HT1080 (cell line): ENCODE measurements at regions not wholly inside any gene's neighbourhood (a gene's known extent, or its start where the extent isn't known, plus 50 kb on each side); places are given as distances from the start of the nearest gene placed in this dataset.

Source experiments
- DNase-seq: peaks from one replicate; pipeline ENCODE4 v3.0.0-alpha.2; 2015; ENCODE audit warnings: low read depth

DNA sequence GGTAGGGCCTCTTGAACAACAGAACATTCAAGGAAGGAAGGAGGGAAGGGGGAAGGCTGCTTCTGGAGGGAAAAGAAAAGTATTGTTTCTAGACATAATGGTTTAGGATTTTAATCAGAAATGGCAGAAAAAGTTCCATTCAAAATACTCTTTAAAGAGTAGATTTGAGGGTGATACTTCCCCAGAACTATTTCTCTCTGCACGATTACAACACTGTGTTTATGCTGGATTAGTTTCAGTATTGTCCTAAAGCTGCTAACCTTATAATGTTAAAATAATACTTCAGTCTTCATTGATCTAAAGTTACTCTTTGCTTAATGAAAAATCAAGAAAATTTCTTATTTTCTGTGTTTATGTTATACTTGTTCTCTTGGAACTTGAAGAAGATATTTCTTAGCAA is 1026.3 kb upstream of the PABPC4L start:
- no peak for DNase-seq

DNA sequence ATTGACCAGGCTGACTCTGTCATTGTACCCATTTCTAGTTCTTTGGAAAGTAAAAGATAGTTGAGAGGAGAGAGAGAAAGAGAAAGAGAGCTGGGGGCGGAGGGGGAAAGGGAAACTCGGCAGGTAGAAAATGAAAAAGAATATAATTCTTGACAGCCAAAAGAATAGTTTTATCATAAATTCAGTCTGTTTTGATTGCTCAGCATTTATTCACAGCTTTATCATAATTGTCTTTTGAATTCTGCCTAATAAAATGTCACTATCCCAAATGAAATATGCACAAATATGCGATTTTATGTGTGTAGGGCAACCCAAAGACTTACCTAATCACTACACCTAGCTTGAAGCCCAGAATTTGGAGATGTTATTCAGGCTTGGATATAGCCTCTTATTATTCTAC is 1024.0 kb upstream of the PABPC4L start:
- DNase-seq = no peak

DNA sequence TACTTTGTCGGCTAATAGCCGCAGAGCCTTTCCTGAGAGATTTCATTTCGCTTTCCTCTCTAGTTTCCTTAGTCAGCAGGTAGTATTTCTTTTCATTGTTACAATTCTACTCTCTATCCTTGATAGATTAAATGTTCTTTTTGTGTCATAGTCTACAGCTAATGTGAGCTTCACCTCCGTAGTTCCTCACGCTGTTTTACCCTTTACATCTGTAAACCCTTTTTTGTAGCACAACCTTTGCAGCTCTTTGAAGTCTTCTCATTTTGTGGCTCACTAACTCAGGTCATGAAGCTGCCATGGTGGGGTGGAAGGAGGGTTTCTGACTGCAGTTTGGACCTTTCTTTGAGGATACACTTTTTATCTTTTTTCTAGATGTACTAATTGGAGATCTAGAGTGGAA is 1008.8 kb upstream of the PABPC4L start:
- no peak for DNase-seq

DNA sequence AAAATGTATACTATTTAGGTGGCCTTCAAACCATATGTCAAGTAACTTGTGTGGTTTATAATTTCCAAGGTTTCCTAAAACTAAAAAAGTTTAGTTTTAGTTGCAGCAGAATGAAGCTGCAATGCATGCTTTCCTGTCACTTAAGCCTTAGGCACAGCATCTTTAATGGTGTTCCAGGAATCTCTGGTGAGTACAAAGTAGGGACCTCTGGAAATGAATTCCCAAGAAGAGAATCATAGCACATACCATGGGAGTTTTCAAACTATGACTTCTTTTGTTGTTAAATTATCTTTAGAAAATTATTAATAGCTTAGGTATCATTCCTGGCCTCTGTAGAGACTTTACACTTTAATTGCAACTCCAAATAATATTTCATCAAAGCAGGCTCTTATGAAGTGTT is 1005.9 kb upstream of the PABPC4L start:
- no peak for DNase-seq

DNA sequence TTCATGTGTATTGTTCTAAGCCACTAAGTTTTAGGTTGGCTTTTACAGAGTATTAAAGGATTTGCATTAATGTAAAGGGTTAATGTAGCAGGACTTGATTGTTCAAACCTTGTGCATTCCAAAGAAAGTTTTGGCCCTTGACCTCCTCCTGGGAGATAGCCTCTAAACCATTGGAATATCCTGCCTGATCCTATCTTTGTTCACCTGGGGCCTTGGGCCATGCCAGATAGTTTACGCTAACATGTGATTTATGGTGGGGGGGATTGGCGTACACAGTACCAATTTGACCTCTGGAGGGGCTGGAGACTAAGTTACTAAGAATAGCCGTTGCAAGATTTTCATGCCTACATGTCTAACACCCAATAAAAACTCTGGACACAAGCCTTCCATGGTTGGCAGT is 1002.7 kb upstream of the PABPC4L start:
- no peak for DNase-seq

DNA sequence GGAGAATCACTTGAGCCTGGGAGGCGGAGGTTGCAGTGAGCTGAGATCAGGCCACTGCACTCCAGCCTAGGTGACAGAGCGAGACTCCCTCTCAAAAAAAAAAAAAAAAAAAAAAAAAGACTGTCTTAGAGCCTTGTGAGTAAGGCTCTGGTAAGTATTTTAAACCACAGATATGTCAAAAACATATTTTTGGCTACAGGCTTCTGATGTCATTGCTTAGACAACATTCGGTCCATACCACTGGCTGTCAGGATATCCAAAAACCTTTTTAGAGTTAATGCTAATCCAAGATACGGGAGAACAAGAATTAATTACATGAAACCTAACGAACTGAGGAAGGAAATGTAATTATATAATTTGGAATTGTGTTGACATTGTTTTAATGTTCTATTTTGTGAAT is 999.5 kb upstream of the PABPC4L start:
- no peak for DNase-seq

DNA sequence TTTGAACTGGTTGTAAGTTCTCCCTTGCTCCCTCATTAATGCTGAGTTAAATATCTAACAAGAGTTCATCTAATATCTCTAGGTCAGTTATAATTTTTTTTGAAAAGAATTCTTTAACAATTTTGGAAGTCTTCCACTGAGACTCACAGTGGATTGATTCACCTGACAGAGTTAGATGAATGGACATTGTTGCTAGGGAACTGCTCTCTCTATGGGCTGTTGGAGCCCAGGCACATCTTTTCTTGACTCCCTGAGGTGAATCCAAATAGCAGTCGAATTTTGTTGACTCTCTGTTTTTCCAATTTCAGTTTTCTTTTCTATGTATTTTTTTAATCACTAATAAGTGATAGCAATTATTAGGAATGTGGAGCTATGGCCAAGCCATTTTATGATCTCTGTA is 996.1 kb upstream of the PABPC4L start:
- DNase-seq = no peak

DNA sequence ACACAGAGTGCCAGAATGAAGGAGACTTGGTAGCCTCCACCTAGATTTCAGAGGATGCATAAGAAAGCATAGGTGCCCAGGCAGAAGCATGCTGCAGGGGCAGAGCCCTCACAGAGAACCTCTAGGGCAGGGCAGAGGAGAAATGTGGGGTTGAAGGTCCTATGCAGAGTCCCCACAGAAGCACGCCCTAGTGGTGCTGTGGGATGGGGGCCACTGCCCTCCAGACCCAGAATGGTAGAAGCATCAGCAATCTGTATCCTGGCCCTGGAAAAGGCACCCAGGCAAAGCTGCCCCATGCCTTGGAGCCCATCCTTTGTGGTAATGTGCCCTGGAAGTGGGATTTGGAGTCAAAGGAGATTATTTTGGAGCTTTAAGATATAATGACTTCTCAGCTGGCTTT is 992.9 kb upstream of the PABPC4L start:
- DNase-seq = no peak

DNA sequence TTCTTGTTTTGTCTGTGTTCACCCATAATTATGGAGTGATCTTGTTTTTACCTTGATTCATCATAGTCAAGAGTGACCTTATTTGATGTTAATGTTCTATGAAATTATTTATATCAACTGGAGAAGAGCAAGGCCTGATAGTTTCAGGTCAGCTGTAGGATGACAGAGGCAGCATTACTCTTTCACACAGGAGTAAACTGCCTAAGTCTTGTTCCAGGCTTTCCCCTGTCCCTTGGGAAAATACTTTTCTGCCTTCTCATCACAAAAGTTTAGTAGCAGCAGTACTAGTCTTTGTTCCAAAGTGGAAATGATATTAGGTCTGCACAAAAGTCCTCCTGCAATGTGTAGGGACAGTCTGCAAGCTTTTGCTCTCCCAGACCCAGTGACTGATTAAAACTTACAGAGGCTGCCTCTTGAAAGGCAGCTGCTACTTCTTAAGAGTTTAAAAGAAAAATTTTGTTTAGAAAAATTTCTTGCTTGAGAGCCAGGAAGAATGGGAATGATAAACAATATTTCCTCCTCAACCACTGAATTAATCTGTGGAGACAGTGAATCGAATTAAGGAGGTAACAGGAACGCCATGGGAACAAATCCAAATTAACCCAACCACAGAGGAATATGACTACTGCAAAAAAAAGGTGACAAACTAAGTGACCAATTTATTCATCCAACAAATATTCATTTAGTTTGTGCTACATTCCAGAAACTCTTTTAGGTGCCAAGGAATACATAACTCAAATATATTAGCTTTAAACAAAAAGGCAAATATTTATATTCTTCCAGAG is 991.4 kb upstream of the PABPC4L start:
- no peak for DNase-seq

DNA sequence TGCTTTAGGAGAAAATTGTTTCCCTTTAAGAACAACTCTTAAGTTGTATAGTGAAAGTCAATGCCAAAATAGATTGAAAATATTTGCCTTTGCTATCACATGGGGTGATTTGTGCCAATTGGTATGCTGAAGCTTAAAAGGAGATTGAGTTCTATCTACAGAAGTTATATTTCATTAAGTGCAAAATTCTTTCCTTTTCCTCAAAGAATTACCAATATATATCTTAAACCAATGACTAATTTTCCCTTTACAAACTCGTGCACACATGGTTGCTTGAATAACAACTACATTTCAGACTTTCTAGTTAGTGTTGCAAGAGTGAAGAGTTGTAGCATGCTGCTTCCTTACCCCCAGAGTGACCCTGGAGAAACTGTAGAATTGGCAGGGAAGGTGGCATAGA is 990.0 kb upstream of the PABPC4L start:
- DNase-seq = no peak

DNA sequence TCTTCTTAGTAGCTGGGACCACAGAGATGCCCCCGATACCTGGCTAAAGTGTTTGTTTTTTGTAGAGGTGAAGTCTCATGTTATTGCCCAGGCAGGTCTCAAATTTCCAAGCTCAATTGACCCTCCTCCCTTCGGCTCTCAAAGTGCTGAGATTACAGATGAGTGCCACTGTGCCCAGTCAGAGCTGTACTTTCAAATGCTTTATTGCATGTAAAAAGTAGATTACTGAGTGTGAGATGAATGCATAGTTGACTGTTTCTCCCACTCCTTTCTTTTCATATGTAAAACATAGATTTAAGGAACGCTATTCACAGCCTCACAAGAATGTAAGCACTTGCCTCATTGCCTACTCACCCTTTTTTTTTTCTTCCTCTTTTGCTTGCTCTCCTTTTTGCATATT is 984.4 kb upstream of the PABPC4L start:
- DNase-seq = no peak

DNA sequence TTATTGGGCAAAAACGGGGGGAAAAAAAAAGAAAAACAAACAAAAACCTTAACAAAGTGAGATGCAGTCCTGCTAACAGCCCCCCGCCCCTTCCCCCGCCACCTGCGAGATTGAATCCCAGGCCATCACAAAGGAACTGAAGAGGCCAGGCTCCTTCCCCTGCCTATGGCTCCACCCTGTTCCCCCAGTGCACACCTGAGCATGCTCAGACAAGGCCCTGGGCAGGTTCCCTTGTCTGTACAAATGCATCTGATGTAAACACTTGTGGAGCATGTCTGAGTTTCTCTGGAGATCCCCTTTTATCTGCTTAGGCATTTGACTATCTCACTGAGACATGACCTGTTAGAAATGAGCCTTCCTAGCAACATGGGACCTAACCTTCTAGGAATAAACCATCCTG is 983.7 kb upstream of the PABPC4L start:
- DNase-seq = no peak

DNA sequence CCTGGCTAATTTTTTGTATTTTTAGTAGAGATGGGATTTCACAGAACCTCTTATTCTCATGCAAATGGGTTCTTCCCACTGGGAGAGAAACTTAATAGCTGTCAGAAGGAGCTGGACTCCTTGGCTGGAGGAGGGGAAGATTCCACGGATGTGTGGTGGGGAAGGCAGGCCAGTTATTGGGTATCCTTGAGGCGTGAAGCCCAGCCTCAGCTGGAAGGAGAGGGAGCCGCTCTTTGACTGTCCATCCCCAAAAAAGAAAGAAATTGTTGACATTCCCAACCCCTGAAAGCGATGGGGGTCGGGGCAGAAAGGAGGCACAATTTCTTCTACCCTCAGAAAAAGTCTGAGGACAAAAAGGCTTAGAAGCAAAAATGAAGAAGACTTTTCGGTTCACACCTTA is 983.1 kb upstream of the PABPC4L start:
- DNase-seq = no peak

DNA sequence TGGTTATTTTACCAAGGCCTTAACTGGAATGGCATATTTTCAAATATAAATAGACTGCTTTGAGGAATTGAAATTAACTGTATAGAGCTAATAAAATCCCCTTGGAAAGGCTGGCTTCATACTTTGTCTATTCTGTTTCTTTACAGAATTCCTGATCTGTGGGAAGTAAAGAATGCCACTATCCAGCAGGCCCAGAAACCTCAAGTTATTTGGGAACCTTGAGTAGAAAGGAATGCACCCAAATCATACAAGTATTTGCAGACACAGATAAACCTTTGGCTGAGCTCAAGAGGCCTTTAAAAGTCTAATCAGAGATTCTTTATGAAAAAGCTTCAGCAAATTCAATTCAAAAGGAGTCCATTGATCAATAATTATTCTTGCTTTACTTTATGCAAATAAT is 975.7 kb upstream of the PABPC4L start:
- no peak for DNase-seq

DNA sequence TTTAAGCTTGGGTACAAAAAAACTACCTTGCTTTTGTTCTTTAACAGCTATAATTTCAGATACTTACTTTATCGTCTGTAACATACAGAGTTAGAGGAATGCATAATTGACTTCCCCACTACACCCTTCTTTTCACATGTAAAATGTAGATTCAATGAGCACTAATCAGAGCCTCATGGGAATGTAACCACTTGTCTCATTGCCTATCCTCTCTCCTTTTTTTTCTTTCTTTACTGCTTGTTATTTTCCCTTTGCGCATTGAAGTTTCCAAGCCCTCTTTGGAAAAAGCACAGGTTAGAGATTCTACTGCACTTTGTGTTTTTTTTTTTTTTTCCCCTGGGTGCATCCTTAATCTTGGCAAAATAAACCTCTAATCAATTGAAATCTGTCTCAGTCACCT is 965.1 kb upstream of the PABPC4L start:
- no peak for DNase-seq

DNA sequence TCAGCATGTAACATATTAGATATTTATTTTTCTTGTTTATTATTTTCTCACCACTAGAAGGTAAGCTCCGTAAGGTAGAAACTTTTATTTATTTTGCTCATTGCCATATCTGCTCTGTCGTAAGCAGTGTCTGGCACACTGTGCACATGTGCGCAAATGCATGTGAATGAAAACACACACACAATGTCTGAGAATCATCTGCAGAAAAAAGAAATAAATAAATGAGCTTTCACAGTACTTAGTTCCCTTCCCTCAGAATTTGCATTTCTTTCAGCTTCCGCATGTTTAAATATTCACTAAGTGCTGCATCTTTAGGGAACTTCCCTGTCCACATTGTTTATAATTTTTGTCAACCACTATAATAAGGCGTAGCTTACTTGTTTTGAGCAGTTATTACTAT is 963.0 kb upstream of the PABPC4L start:
- no peak for DNase-seq

DNA sequence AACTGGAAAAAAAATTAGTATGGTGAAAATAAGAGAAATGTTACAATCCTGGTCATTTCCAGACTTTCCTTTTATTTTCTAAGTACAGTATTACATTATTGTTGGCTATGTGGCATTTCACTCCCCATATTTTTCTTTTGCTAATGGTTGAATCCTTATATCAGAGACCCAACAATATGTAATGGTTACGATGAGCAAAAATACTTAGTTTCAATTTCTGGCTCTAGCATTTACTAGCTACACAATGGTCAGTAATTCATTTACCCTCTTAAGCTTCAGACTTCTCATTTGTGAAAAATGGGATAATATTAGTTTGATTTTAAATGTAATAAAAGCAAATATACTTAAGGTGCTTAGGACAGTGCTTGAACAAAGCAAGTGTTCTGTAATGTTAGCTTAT is 942.9 kb upstream of the PABPC4L start:
- DNase-seq = no peak

DNA sequence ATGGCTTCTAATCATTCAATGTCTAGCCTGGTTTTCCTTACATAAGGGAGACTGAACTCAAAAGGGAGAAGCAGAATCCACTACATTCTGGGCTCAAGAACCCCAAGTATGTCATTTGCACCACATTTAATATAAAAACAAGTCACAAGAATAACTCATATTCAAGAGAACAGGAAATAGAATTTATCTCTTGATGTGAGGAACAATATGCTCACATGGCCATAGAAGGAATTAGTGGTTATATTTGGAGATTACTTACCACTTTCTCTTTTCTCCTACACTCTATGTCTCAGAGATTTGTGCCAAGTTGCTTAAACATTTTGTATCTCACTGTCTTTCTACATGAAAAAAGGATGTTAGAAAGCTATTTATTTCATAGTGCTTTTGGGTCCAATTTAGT is 922.6 kb upstream of the PABPC4L start:
- no peak for DNase-seq

DNA sequence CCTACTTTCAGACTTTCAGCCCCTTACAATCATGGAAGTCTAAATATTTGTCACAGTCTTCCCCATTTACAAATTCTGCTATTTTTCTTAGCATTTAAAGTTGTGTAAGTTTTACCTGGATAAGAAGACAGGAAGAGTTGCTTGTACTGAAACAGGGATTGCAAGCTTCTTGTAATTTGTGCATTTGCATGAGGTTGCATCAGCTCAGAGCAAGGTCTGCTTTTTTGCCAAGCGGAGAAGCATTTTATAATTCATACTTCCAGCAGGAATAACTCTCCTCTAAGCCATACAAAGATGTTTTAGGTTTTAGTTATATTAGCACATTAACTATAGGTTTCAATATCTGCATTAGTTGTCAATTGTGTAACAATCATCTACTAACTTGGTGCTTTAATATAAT is 922.0 kb upstream of the PABPC4L start:
- no peak for DNase-seq

DNA sequence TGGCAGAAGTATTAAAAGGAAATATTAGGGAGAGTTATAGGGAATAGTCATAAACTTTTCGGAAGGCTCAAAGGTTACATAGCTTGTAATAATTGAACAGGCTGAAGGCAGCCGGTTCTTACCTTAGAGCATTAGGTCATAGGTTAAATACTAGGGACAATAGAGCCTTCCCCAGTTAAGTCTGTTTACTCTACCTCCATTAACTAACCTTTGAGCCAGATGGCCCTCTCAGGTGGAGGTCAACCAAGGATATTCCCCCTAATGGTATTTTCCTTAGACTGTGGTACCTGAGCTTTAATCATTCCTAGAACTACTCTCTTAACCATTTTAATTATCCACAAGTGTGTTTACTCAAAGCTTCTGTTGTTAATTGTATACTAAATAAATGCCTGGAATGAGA is 920.9 kb upstream of the PABPC4L start:
- no peak for DNase-seq

DNA sequence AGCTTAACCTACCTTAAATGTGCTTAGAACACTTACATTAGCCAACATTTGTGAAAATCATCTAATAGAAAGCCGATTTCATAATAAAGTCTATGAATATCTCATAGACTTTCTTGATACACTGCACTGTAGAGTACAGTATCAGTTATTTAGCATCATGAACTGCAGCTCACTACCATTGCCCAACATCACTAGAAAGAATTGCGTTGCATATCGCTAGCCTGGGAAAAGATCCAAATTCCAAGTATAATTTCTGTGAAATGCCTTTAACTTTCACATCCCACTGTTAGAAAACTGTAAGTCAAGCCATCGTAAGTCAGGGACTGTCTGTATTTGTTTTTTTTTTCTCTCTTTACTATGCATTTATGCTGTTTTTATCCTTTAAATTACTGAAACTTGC is 918.6 kb upstream of the PABPC4L start:
- DNase-seq = no peak

DNA sequence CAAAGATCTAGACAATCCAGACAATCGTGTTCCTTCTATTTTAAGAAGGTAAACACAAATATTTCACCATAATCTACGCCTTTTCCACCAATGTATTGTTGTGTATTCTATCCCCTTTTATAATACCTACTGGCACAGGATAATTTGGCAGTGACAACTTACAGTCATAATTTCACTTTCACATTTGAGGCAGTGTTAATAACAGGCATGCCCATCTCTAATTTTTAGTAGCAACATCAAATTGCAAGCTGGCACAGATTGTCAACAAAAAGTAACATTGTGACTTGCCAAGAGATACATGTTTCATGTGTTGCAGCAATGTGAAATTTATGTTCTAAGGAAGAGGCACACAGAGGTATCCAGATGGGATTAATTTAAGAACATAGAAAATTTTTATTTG is 912.5 kb upstream of the PABPC4L start:
- no peak for DNase-seq

DNA sequence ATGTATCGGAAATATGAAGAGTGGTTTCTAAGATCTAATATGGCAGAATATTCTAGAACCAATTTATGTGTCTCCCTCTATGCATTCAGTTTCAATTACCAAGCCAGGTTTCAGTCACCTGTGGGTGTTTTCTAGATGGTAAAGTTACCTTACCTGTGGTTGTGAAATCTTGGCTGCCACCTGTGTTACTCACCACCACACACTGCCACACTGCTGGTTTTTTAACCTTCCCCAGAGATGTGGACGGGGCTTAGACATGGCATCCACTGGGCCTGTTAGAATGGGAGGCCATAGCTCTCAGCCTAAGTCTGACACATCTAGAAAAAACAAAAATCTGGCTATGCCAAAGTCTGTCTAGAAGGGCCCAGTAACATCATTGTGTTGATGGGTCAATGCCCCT is 896.5 kb upstream of the PABPC4L start:
- DNase-seq = no peak

DNA sequence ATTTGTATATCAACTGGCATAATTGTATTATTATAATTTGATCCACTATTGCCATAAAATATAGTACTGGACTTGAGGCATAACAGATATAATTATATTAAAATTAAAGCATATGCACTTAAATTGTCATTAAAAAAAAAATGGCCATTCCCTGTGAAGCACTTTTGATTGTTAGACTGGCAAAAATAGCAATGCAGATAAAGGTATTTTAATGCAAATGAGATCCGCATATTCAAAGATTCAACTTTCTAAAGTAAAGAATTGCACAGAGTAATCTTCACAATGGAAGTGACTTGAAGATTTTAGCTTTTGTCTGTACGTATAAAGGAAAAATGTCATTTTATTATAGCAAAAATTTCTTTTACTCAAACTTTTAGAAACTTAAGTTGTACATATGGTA is 871.8 kb upstream of the PABPC4L start:
- DNase-seq = no peak
